K562 (cell line): ENCODE measurements at regions not wholly inside any gene's neighbourhood (a gene's known extent, or its start where the extent isn't known, plus 50 kb on each side); places are given as distances from the start of the nearest gene placed in this dataset.

Experiments used
- CCNT2 ChIP-seq: IDR thresholded peaks from 2 replicates; pipeline ENCODE4 v1.6.1; 2011; ENCODE audit warnings: borderline replicate concordance, low read depth, mild to moderate bottlenecking, moderate library complexity, mixed read lengths, low read length; ENCODE audit not compliant: insufficient read length; ENCODE audit errors: extremely low read depth
- ESRRA ChIP-seq: fragments of 450-650 bp; IDR thresholded peaks from 2 replicates; pipeline ENCODE4 v1.6.1; 2014; ENCODE audit warnings: low read depth, mild to moderate bottlenecking, moderate library complexity, borderline replicate concordance
- HDAC6 ChIP-seq: IDR thresholded peaks from 2 replicates; pipeline ENCODE4 v1.6.1; 2012; ENCODE audit warnings: low read depth, mild to moderate bottlenecking, control low read depth, inconsistent platforms, low read length, moderate library complexity
- HMBOX1 ChIP-seq: sonication (generic); IDR thresholded peaks from 2 replicates; pipeline ENCODE4 v1.6.1; 2016
- KHSRP ChIP-seq: fragments of 450-650 bp; IDR thresholded peaks from 2 replicates; pipeline ENCODE4 v1.6.1; 2017
- ZNF184 ChIP-seq: sonication (generic); formaldehyde crosslinking; IDR thresholded peaks from 2 replicates; pipeline ENCODE4 v1.5.0; 2020; ENCODE audit warnings: missing genetic modification reagents
- TF ChIP-seq, protein P1 (sequence below): fragments of 200-600 bp; sonication (generic); IDR thresholded peaks from one replicate; pipeline ENCODE4 v1.6.1; 2012; ENCODE audit warnings: mild to moderate bottlenecking, low read depth, low read length, inconsistent platforms
- TF ChIP-seq, protein P2 (sequence below): fragments of 450-650 bp; IDR thresholded peaks from 2 replicates; pipeline ENCODE4 v1.6.1; 2016
- TF ChIP-seq, protein P3 (sequence below), 2 experiments: fragments of 450-650 bp in 1 of 2; sonication (generic) in 1 of 2; formaldehyde crosslinking in 1 of 2; IDR thresholded peaks in 1 of 2; conservative IDR thresholded peaks in 1 of 2; 2 replicates each; pipeline versions ENCODE4 v1.6.1 to v1.8.1; 2016 to 2023; ENCODE audit warnings: mild to moderate bottlenecking in 2 of 2, moderate library complexity in 2 of 2, inconsistent platforms in 1 of 2, missing genetic modification reagents in 1 of 2
- TF ChIP-seq, protein P4 (sequence below): fragments of 250-450 bp; sonication (Bioruptor Pico); IDR thresholded peaks from 2 replicates; pipeline ENCODE4 v1.8.0; 2022; ENCODE audit warnings: moderate library complexity, mild to moderate bottlenecking, inconsistent platforms

- TF ChIP-seq, protein P1, sequence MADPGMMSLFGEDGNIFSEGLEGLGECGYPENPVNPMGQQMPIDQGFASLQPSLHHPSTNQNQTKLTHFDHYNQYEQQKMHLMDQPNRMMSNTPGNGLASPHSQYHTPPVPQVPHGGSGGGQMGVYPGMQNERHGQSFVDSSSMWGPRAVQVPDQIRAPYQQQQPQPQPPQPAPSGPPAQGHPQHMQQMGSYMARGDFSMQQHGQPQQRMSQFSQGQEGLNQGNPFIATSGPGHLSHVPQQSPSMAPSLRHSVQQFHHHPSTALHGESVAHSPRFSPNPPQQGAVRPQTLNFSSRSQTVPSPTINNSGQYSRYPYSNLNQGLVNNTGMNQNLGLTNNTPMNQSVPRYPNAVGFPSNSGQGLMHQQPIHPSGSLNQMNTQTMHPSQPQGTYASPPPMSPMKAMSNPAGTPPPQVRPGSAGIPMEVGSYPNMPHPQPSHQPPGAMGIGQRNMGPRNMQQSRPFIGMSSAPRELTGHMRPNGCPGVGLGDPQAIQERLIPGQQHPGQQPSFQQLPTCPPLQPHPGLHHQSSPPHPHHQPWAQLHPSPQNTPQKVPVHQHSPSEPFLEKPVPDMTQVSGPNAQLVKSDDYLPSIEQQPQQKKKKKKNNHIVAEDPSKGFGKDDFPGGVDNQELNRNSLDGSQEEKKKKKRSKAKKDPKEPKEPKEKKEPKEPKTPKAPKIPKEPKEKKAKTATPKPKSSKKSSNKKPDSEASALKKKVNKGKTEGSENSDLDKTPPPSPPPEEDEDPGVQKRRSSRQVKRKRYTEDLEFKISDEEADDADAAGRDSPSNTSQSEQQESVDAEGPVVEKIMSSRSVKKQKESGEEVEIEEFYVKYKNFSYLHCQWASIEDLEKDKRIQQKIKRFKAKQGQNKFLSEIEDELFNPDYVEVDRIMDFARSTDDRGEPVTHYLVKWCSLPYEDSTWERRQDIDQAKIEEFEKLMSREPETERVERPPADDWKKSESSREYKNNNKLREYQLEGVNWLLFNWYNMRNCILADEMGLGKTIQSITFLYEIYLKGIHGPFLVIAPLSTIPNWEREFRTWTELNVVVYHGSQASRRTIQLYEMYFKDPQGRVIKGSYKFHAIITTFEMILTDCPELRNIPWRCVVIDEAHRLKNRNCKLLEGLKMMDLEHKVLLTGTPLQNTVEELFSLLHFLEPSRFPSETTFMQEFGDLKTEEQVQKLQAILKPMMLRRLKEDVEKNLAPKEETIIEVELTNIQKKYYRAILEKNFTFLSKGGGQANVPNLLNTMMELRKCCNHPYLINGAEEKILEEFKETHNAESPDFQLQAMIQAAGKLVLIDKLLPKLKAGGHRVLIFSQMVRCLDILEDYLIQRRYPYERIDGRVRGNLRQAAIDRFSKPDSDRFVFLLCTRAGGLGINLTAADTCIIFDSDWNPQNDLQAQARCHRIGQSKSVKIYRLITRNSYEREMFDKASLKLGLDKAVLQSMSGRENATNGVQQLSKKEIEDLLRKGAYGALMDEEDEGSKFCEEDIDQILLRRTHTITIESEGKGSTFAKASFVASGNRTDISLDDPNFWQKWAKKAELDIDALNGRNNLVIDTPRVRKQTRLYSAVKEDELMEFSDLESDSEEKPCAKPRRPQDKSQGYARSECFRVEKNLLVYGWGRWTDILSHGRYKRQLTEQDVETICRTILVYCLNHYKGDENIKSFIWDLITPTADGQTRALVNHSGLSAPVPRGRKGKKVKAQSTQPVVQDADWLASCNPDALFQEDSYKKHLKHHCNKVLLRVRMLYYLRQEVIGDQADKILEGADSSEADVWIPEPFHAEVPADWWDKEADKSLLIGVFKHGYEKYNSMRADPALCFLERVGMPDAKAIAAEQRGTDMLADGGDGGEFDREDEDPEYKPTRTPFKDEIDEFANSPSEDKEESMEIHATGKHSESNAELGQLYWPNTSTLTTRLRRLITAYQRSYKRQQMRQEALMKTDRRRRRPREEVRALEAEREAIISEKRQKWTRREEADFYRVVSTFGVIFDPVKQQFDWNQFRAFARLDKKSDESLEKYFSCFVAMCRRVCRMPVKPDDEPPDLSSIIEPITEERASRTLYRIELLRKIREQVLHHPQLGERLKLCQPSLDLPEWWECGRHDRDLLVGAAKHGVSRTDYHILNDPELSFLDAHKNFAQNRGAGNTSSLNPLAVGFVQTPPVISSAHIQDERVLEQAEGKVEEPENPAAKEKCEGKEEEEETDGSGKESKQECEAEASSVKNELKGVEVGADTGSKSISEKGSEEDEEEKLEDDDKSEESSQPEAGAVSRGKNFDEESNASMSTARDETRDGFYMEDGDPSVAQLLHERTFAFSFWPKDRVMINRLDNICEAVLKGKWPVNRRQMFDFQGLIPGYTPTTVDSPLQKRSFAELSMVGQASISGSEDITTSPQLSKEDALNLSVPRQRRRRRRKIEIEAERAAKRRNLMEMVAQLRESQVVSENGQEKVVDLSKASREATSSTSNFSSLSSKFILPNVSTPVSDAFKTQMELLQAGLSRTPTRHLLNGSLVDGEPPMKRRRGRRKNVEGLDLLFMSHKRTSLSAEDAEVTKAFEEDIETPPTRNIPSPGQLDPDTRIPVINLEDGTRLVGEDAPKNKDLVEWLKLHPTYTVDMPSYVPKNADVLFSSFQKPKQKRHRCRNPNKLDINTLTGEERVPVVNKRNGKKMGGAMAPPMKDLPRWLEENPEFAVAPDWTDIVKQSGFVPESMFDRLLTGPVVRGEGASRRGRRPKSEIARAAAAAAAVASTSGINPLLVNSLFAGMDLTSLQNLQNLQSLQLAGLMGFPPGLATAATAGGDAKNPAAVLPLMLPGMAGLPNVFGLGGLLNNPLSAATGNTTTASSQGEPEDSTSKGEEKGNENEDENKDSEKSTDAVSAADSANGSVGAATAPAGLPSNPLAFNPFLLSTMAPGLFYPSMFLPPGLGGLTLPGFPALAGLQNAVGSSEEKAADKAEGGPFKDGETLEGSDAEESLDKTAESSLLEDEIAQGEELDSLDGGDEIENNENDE, result no peak
- TF ChIP-seq ESRRA, result 0 out of 2 replicates have a peak, but pooled peaks have one; percentile 48
- no peak for TF ChIP-seq ZNF184 (CRISPR knock-in tag)
- TF ChIP-seq, protein P2, sequence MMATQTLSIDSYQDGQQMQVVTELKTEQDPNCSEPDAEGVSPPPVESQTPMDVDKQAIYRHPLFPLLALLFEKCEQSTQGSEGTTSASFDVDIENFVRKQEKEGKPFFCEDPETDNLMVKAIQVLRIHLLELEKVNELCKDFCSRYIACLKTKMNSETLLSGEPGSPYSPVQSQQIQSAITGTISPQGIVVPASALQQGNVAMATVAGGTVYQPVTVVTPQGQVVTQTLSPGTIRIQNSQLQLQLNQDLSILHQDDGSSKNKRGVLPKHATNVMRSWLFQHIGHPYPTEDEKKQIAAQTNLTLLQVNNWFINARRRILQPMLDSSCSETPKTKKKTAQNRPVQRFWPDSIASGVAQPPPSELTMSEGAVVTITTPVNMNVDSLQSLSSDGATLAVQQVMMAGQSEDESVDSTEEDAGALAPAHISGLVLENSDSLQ, result peak; percentile 70
- no peak for TF ChIP-seq KHSRP
- TF ChIP-seq CCNT2, result no peak
- TF ChIP-seq, protein P3, sequence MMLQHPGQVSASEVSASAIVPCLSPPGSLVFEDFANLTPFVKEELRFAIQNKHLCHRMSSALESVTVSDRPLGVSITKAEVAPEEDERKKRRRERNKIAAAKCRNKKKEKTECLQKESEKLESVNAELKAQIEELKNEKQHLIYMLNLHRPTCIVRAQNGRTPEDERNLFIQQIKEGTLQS (IDR thresholded peaks at IDR 0.05), result peak; percentile 77
- TF ChIP-seq, protein P3 (CRISPR knock-in tag; conservative IDR thresholded peaks at IDR 0.05), result no peak
- TF ChIP-seq HDAC6, result no peak
- no peak for TF ChIP-seq HMBOX1
- TF ChIP-seq, protein P4, sequence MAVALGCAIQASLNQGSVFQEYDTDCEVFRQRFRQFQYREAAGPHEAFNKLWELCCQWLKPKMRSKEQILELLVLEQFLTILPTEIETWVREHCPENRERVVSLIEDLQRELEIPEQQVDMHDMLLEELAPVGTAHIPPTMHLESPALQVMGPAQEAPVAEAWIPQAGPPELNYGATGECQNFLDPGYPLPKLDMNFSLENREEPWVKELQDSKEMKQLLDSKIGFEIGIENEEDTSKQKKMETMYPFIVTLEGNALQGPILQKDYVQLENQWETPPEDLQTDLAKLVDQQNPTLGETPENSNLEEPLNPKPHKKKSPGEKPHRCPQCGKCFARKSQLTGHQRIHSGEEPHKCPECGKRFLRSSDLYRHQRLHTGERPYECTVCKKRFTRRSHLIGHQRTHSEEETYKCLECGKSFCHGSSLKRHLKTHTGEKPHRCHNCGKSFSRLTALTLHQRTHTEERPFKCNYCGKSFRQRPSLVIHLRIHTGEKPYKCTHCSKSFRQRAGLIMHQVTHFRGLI (CRISPR knock-in tag), result no peak
Measured at GRCh38 chr6:47362857-47363461, 53.3 kb upstream of the TNFRSF21 start (continued).
